ENCODE measurements at regions not wholly inside any gene's neighbourhood (a gene's known extent, or its start where the extent isn't known, plus 50 kb on each side); places are given as distances from the start of the nearest gene placed in this dataset.

GRCh38 chr2:34110392-34110791, 511.3 kb upstream of the FAM98A start:
- H3K4me1 ChIP-seq (ENCODE audit: control insufficient read depth in 1 of 2, insufficient read depth in 2 of 2, low read depth in 1 of 2, low read length in 1 of 2), result peaks cover 0 to 16% of the 10 kb centered on the region in 2 experiments; a peak in 1 of 4 replicates
- TF ChIP-seq MXI1 (IDR thresholded peaks at IDR 0.05; ENCODE audit: low read depth, low read length) (no peak), PBX3 (IDR thresholded peaks at IDR 0.05) (no peak), REST (IDR thresholded peaks at IDR 0.05; ENCODE audit: low read depth, low read length) (no peak), TCF12 (IDR thresholded peaks at IDR 0.05) (no peak), USF2 (IDR thresholded peaks at IDR 0.05; ENCODE audit: borderline replicate concordance, low read depth, low read length) (no peak), GABPA (IDR thresholded peaks at IDR 0.05; ENCODE audit: low read depth) (no peak), RFX5 (IDR thresholded peaks at IDR 0.05; ENCODE audit: low read length) (no peak), ELF1 (IDR thresholded peaks at IDR 0.05) (no peak), ZBTB33 (IDR thresholded peaks at IDR 0.05; ENCODE audit: borderline replicate concordance, low read depth) (no peak), RXRA (IDR thresholded peaks at IDR 0.05; ENCODE audit: borderline replicate concordance, low read depth) (no peak)
- ChIA-PET CTCF (interaction anchor here (0.9 kb wide), 2 partner anchors 15 to 1300 kb away, joined by 3 to 4 read pairs; no protein-coding TSS in a partner anchor), POLR2A (no interaction called here)
- H3K9me3 ChIP-seq, result no peaks in the 10 kb centered on the region
- H3K4me2 ChIP-seq, result no peak overlapping the region
- H2AFZ ChIP-seq (ENCODE audit: low read depth), result no peak overlapping the region
- H3K9me2 ChIP-seq, result no peaks in the 10 kb centered on the region
- H3K9ac ChIP-seq, result no peak overlapping the region
- no peaks in the 10 kb centered on the region for H3K36me3 ChIP-seq (replicated peaks in 1 of 2; ENCODE audit: control insufficient read depth in 1 of 2, insufficient read depth in 2 of 2, low read length in 1 of 2)
- peaks cover 6% of the 10 kb centered on the region for H3F3A ChIP-seq (replicated peaks; ENCODE audit: insufficient read depth)
- whole genome bisulfite sequencing (ENCODE audit: low lambda C conversion rate), result 5% methylated on average over 1 of the region's 1 CpG
- DNase-seq, result no peak
- no peak overlapping the region for H3K27ac ChIP-seq (ENCODE audit: low read depth in 2 of 2, low read length in 1 of 2)
- H4K20me1 ChIP-seq (ENCODE audit: insufficient read depth), result no peaks in the 10 kb centered on the region
- H3K4me3 ChIP-seq (ENCODE audit: low read depth in 2 of 2, low read length in 1 of 2), result no peak overlapping the region
- no peaks in the 10 kb centered on the region for H3K27me3 ChIP-seq (ENCODE audit: insufficient read depth)
- H3K79me2 ChIP-seq (ENCODE audit: insufficient read depth), result no peaks in the 10 kb centered on the region

Data from SK-N-SH (cell line).